Spleen (tissue), 7 donors: ENCODE measurements at regions not wholly inside any gene's neighbourhood (a gene's known extent, or its start where the extent isn't known, plus 50 kb on each side); places are given as distances from the start of the nearest gene placed in this dataset.

Source experiments
- POLR2A ChIP-seq, 3 donors: fragments of 450-650 bp; IDR thresholded peaks; one replicate each; pipeline ENCODE4 v1.5.1; 2017; ENCODE audit warnings: antibody characterized with exemption in 3 of 3, mild to moderate bottlenecking in 1 of 3
- POLR2AphosphoS5 ChIP-seq, 3 donors: sonication (generic); formaldehyde crosslinking; IDR thresholded peaks; one replicate each; pipeline ENCODE4 v1.5.1; 2017; ENCODE audit warnings: antibody characterized with exemption in 3 of 3
- TF ChIP-seq, protein P1 (sequence below), 11 experiments: fragments of 200-600 bp in 7 of 11; fragments of 450-650 bp in 4 of 11; sonication (generic) in 4 of 11; IDR thresholded peaks in 8 of 11; conservative IDR thresholded peaks in 3 of 11; 1 replicate in 7 of 11; 2 replicates in 4 of 11; pipeline versions ENCODE4 v1.4.0 to v1.8.0; 2016 to 2021; ENCODE audit warnings: antibody characterized with exemption in 11 of 11, inconsistent platforms in 4 of 11, mild to moderate bottlenecking in 1 of 11
- donor health status: DM: no; HTN: no; CAD: no; lungs with moderate emphysema.
- donor health status: DM: no; HTN: no; CAD: no.
- donor health status: DM: no; HTN: no; CAD: no.

- TF ChIP-seq, protein P1, sequence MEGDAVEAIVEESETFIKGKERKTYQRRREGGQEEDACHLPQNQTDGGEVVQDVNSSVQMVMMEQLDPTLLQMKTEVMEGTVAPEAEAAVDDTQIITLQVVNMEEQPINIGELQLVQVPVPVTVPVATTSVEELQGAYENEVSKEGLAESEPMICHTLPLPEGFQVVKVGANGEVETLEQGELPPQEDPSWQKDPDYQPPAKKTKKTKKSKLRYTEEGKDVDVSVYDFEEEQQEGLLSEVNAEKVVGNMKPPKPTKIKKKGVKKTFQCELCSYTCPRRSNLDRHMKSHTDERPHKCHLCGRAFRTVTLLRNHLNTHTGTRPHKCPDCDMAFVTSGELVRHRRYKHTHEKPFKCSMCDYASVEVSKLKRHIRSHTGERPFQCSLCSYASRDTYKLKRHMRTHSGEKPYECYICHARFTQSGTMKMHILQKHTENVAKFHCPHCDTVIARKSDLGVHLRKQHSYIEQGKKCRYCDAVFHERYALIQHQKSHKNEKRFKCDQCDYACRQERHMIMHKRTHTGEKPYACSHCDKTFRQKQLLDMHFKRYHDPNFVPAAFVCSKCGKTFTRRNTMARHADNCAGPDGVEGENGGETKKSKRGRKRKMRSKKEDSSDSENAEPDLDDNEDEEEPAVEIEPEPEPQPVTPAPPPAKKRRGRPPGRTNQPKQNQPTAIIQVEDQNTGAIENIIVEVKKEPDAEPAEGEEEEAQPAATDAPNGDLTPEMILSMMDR (IDR thresholded peaks at IDR 0.05 in 8 of 11, conservative IDR thresholded peaks at IDR 0.05 in 3 of 11) = no peak
- TF ChIP-seq POLR2A (IDR thresholded peaks at IDR 0.05) = no peak
- no peak for TF ChIP-seq POLR2AphosphoS5 (IDR thresholded peaks at IDR 0.05)
These were observed 100.3 kb upstream of the PRR32 start for GRCh38 chrX:126719208-126719607.
